ENCODE measurements at regions not wholly inside any gene's neighbourhood (a gene's known extent, or its start where the extent isn't known, plus 50 kb on each side); places are given as distances from the start of the nearest gene placed in this dataset.

- no peak for FAIRE-seq
- H3K4me3 ChIP-seq (ENCODE audit: low read length in 3 of 3), result no peak overlapping the region
- H3K36me3 ChIP-seq (ENCODE audit: control insufficient read depth in 2 of 3, insufficient read depth in 3 of 3, low read length in 3 of 3), result no peaks in the 10 kb centered on the region
- no peak overlapping the region for H3K9ac ChIP-seq (ENCODE audit: low read length in 3 of 3)
- H3K9me3 ChIP-seq (ENCODE audit: control insufficient read depth in 2 of 3, insufficient read depth in 1 of 3, low read length in 3 of 3), result no peaks in the 10 kb centered on the region
- H3K27ac ChIP-seq (ENCODE audit: low read depth in 2 of 2, low read length in 2 of 2), result no peak overlapping the region
- no peak for TF ChIP-seq CTCF (IDR thresholded peaks at IDR 0.05; ENCODE audit: borderline replicate concordance, extremely low read depth, insufficient read depth)
- peak in 3 of 5 donors; percentile 43 to 74 (median 72) for DNase-seq
- intact Hi-C loops (cut with DNase I), result no loop called here
- no peaks in the 10 kb centered on the region for H3K27me3 ChIP-seq (ENCODE audit: control insufficient read depth, insufficient read depth, low read length)
- H3K4me1 ChIP-seq (ENCODE audit: control insufficient read depth in 2 of 3, insufficient read depth in 2 of 3, low read depth in 1 of 3, low read length in 3 of 3), result no peaks in the 10 kb centered on the region
Observed at GRCh38 chr5:4639946-4640345, 500.2 kb upstream of the ADAMTS16 start.

DNA sequence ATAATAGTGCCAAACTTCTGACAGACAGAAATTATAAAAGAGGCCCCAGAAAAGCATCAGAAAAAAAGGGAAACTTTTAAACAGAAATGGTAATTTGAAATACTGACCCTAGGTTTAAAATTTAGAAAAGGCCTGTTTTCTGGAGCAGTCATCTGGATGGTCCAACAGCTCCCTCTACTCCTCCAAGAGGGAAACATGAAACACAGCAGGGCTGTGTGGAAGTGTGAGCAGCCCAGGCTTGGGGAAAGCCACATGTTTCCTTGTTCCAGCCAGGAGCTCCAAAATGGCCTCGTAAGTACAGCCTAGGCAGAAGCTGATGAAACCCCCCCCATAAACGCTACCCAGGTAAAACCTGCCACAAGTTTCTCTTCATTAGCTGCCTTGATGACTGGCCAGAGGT lies 499.3 kb upstream of the ADAMTS16 start:
- no peak for FAIRE-seq
- peak in 4 of 5 donors; percentile 55 to 71 (median 60) for DNase-seq
- Histone ChIP-seq H3K4me1 (ENCODE audit: control insufficient read depth in 2 of 3, insufficient read depth in 2 of 3, low read depth in 1 of 3, low read length in 3 of 3) (no peaks in the 10 kb centered on the region), H3K4me3 (ENCODE audit: low read length in 3 of 3) (no peak overlapping the region), H3K27ac (ENCODE audit: low read depth in 2 of 2, low read length in 2 of 2) (no peak overlapping the region), H3K27me3 (ENCODE audit: control insufficient read depth, insufficient read depth, low read length) (no peaks in the 10 kb centered on the region), H3K36me3 (ENCODE audit: control insufficient read depth in 2 of 3, insufficient read depth in 3 of 3, low read length in 3 of 3) (no peaks in the 10 kb centered on the region), H3K9ac (ENCODE audit: low read length in 3 of 3) (no peak overlapping the region), H3K9me3 (ENCODE audit: control insufficient read depth in 2 of 3, insufficient read depth in 1 of 3, low read length in 3 of 3) (no peaks in the 10 kb centered on the region)
- intact Hi-C loops (cut with DNase I), result no loop called here
- TF ChIP-seq CTCF (IDR thresholded peaks at IDR 0.05; ENCODE audit: borderline replicate concordance, extremely low read depth, insufficient read depth), result no peak

- Histone ChIP-seq H3K9ac (ENCODE audit: low read length in 3 of 3) (no peak overlapping the region), H3K27me3 (ENCODE audit: control insufficient read depth, insufficient read depth, low read length) (no peaks in the 10 kb centered on the region), H3K4me3 (ENCODE audit: low read length in 3 of 3) (no peak overlapping the region), H3K4me1 (ENCODE audit: control insufficient read depth in 2 of 3, insufficient read depth in 2 of 3, low read depth in 1 of 3, low read length in 3 of 3) (peaks cover 0 to 6% (median 0%) of the 10 kb centered on the region in 3 donors), H3K27ac (ENCODE audit: low read depth in 2 of 2, low read length in 2 of 2) (no peak overlapping the region), H3K9me3 (ENCODE audit: control insufficient read depth in 2 of 3, insufficient read depth in 1 of 3, low read length in 3 of 3) (no peaks in the 10 kb centered on the region), H3K36me3 (ENCODE audit: control insufficient read depth in 2 of 3, insufficient read depth in 3 of 3, low read length in 3 of 3) (no peaks in the 10 kb centered on the region)
- no peak for DNase-seq
- no peak for FAIRE-seq
- intact Hi-C loops (cut with DNase I), result no loop called here
- TF ChIP-seq CTCF (IDR thresholded peaks at IDR 0.05; ENCODE audit: borderline replicate concordance, extremely low read depth, insufficient read depth), result no peak
Observed at GRCh38 chr5:4642525-4642924, 497.6 kb upstream of the ADAMTS16 start.

GRCh38 chr5:4643190-4643589 lies 496.9 kb upstream of the ADAMTS16 start:
- Histone ChIP-seq H3K4me1 (ENCODE audit: control insufficient read depth in 2 of 3, insufficient read depth in 2 of 3, low read depth in 1 of 3, low read length in 3 of 3) (peaks cover 0 to 6% (median 0%) of the 10 kb centered on the region in 3 donors), H3K27me3 (ENCODE audit: control insufficient read depth, insufficient read depth, low read length) (no peaks in the 10 kb centered on the region), H3K27ac (ENCODE audit: low read depth in 2 of 2, low read length in 2 of 2) (no peak overlapping the region), H3K9ac (ENCODE audit: low read length in 3 of 3) (no peak overlapping the region), H3K9me3 (ENCODE audit: control insufficient read depth in 2 of 3, insufficient read depth in 1 of 3, low read length in 3 of 3) (no peaks in the 10 kb centered on the region), H3K4me3 (ENCODE audit: low read length in 3 of 3) (no peak overlapping the region), H3K36me3 (ENCODE audit: control insufficient read depth in 2 of 3, insufficient read depth in 3 of 3, low read length in 3 of 3) (no peaks in the 10 kb centered on the region)
- FAIRE-seq (no peak), DNase-seq (no peak)
- intact Hi-C loops (cut with DNase I), result no loop called here
- no peak for TF ChIP-seq CTCF (IDR thresholded peaks at IDR 0.05; ENCODE audit: borderline replicate concordance, extremely low read depth, insufficient read depth)

Measured in kidney (tissue), 13 donors.